Spleen (tissue), 7 donors: ENCODE measurements at regions not wholly inside any gene's neighbourhood (a gene's known extent, or its start where the extent isn't known, plus 50 kb on each side); places are given as distances from the start of the nearest gene placed in this dataset.

ENCODE experiments used
- CTCF ChIP-seq, 11 experiments: fragments of 200-600 bp in 7 of 11; fragments of 450-650 bp in 4 of 11; sonication (generic) in 4 of 11; IDR thresholded peaks in 8 of 11; conservative IDR thresholded peaks in 3 of 11; 1 replicate in 7 of 11; 2 replicates in 4 of 11; pipeline versions ENCODE4 v1.4.0 to v1.8.0; 2016 to 2021; ENCODE audit warnings: antibody characterized with exemption in 11 of 11, inconsistent platforms in 4 of 11, mild to moderate bottlenecking in 1 of 11
- POLR2AphosphoS5 ChIP-seq, 3 donors: sonication (generic); formaldehyde crosslinking; IDR thresholded peaks; one replicate each; pipeline ENCODE4 v1.5.1; 2017; ENCODE audit warnings: antibody characterized with exemption in 3 of 3
- donor health status: DM: no; HTN: no; CAD: no; lungs with moderate emphysema.
- donor health status: DM: no; HTN: no; CAD: no.
- donor health status: DM: no; HTN: no; CAD: no.

GRCh38 chr11:70637949-70638583, 239.7 kb downstream of the CTTN start:
- no peak for TF ChIP-seq POLR2AphosphoS5 (IDR thresholded peaks at IDR 0.05)
- TF ChIP-seq CTCF (IDR thresholded peaks at IDR 0.05 in 8 of 11, conservative IDR thresholded peaks at IDR 0.05 in 3 of 11) = no peak
